Stimulated activated memory B cell treated with anti-CD40 and anti-IgM and Interleukin-4, amounts not matched to agents 10 μg/mL and 1 μg/mL and 100 μg/mL, for 72 hours (primary cell): ENCODE measurements at regions not wholly inside any gene's neighbourhood (a gene's known extent, or its start where the extent isn't known, plus 50 kb on each side); places are given as distances from the start of the nearest gene placed in this dataset.

Experiments
- ATAC-seq: fragments of 150-1000 bp; cut with Tn5 transposase; 2 replicates; pipeline ENCODE4 v1.10.0; 2021
- H3K27ac Mint-ChIP-seq: one replicate; pipeline ENCODE4 v1.8.0; 2022; ENCODE audit warnings: mild to moderate bottlenecking, mixed read lengths
- H3K27me3 Mint-ChIP-seq: one replicate; pipeline ENCODE4 v1.8.0; 2022; ENCODE audit warnings: mixed read lengths
- H3K36me3 Mint-ChIP-seq: one replicate; pipeline ENCODE4 v1.8.0; 2022; ENCODE audit warnings: mixed read lengths
- H3K4me1 Mint-ChIP-seq: one replicate; pipeline ENCODE4 v1.8.0; 2022; ENCODE audit warnings: mixed read lengths
- H3K4me3 Mint-ChIP-seq: one replicate; pipeline ENCODE4 v1.8.0; 2022; ENCODE audit warnings: mild to moderate bottlenecking, moderate library complexity, mixed read lengths
- H3K9me3 Mint-ChIP-seq: one replicate; pipeline ENCODE4 v1.8.0; 2022; ENCODE audit warnings: mixed read lengths

- H3K9me3 Mint-ChIP-seq, result no peaks in the 10 kb centered on the region
- ATAC-seq, result no peak
- H3K4me1 Mint-ChIP-seq, result peaks cover 12% of the 10 kb centered on the region
- H3K27me3 Mint-ChIP-seq, result no peaks in the 10 kb centered on the region
- no peak overlapping the region for H3K27ac Mint-ChIP-seq
- no peak overlapping the region for H3K4me3 Mint-ChIP-seq
- H3K36me3 Mint-ChIP-seq, result no peaks in the 10 kb centered on the region
Measured at GRCh38 chr22:22076361-22076760, 93.8 kb upstream of the TOP3B start.

- H3K27ac Mint-ChIP-seq, result peak overlapping the region; percentile 56
- peaks cover 8% of the 10 kb centered on the region for H3K4me1 Mint-ChIP-seq
- H3K9me3 Mint-ChIP-seq, result no peaks in the 10 kb centered on the region
- no peaks in the 10 kb centered on the region for H3K36me3 Mint-ChIP-seq
- no peak for ATAC-seq
- no peaks in the 10 kb centered on the region for H3K27me3 Mint-ChIP-seq
- H3K4me3 Mint-ChIP-seq, result no peak overlapping the region
Measured at GRCh38 chr22:22075382-22076163, 93.0 kb upstream of the TOP3B start.

DNA sequence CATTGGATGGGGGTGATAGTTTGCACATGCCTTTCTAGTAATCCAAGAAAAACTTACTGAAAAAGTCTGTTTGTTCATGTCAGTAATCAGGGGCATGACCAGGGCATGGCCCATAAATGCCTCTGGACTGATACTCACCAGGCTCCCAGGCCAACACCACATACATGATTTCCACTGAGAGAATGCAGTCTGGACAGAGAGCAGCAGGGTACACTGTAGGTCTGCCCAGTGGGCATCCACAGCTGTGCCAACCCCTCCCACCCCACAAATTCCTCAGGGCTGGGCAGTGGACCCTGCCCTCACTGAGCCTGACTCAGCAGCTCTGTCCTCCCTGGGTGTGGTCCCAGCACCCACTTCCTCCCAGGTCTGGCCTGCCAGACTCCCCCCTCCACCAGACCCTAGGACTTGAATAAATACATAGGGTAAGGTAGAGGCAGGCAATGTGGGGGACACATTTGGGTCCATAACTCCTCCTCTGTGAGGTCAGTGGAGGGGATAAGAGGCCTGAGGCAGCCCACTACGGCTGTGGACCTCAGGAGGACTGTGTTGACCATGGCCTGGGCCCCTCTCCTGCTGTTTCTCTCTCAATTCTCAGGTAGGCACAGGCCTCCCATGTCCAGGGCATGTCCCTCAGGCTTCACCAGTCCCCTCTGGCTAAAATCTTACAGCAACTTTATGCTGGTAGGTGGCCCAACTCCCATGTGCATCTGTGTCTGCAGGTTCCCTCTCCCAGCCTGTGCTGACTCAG is 92.2 kb upstream of the TOP3B start:
- no peaks in the 10 kb centered on the region for H3K27me3 Mint-ChIP-seq
- no peaks in the 10 kb centered on the region for H3K9me3 Mint-ChIP-seq

DNA sequence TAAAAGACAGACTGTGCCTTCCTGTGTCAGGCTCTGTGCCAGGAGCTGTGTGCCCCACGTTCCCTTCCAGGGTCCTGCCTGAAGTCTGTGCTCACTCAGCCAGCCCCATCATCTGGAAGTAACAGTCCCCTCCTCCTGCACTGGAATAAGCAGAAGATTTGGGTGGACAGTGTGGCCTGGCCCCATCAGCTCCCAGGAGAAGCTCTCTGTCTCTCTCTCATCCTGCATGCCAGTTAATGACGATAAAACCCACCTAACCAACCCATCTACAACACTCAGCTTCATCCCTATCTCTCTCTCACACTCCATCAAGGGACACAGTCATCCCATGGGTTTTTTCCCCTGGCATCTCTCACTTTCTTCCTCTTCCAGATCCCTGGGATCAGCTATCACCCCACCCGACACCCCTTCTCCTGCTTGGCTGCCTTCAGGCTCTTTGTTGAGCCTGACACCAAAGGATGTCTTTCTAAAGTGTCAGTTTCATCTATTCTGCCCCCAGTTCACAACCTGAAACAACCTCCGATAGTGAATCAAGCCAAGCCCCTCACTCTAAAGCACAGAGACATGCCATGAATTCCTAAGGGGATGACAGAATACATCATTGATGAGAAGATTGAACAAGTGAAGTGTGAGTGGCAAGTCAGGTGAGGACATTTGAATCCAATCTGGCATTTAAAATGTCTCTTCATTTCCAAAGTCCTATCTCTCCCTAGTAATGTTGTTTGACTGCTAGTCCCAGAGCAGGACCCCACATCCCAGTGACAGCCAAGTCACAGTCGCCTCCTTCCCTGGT is 91.4 kb upstream of the TOP3B start:
- no peaks in the 10 kb centered on the region for H3K27me3 Mint-ChIP-seq
- no peak overlapping the region for H3K27ac Mint-ChIP-seq
- no peaks in the 10 kb centered on the region for H3K9me3 Mint-ChIP-seq
- H3K4me1 Mint-ChIP-seq, result peaks cover 8% of the 10 kb centered on the region
- no peak overlapping the region for H3K4me3 Mint-ChIP-seq
- no peak for ATAC-seq
- no peaks in the 10 kb centered on the region for H3K36me3 Mint-ChIP-seq

More for the DNA sequence above, 92.2 kb upstream of the TOP3B start:
- Mint-ChIP-seq H3K4me3 (no peak overlapping the region), H3K36me3 (no peaks in the 10 kb centered on the region), H3K27ac (peak overlapping the region; percentile 56), H3K4me1 (peaks cover 8% of the 10 kb centered on the region)
- no peak for ATAC-seq

GRCh38 chr22:22072169-22072836 is 89.7 kb upstream of the TOP3B start:
- H3K4me3 Mint-ChIP-seq, result no peak overlapping the region
- no peaks in the 10 kb centered on the region for H3K27me3 Mint-ChIP-seq
- no peak overlapping the region for H3K27ac Mint-ChIP-seq
- H3K36me3 Mint-ChIP-seq, result no peaks in the 10 kb centered on the region
- H3K4me1 Mint-ChIP-seq, result peaks cover 8% of the 10 kb centered on the region
- no peaks in the 10 kb centered on the region for H3K9me3 Mint-ChIP-seq
- no peak for ATAC-seq

- Mint-ChIP-seq H3K4me1 (peaks cover 8% of the 10 kb centered on the region), H3K4me3 (no peak overlapping the region), H3K27ac (no peak overlapping the region), H3K9me3 (no peaks in the 10 kb centered on the region), H3K27me3 (no peaks in the 10 kb centered on the region), H3K36me3 (no peaks in the 10 kb centered on the region)
- ATAC-seq, result no peak
Measured at GRCh38 chr22:22071455-22071854, 88.9 kb upstream of the TOP3B start.

- H3K36me3 Mint-ChIP-seq, result no peaks in the 10 kb centered on the region
- H3K27me3 Mint-ChIP-seq, result no peaks in the 10 kb centered on the region
- H3K4me1 Mint-ChIP-seq, result peaks cover 6% of the 10 kb centered on the region
- H3K27ac Mint-ChIP-seq, result peak overlapping the region; percentile 58
- H3K9me3 Mint-ChIP-seq, result no peaks in the 10 kb centered on the region
- H3K4me3 Mint-ChIP-seq, result no peak overlapping the region
- no peak for ATAC-seq
Measured at GRCh38 chr22:22070371-22070824, 87.8 kb upstream of the TOP3B start.

GRCh38 chr22:22069450-22070370 is 87.1 kb upstream of the TOP3B start:
- Mint-ChIP-seq H3K27me3 (no peaks in the 10 kb centered on the region), H3K27ac (peak overlapping the region; percentile 58), H3K4me1 (no peaks in the 10 kb centered on the region), H3K36me3 (no peaks in the 10 kb centered on the region), H3K9me3 (no peaks in the 10 kb centered on the region), H3K4me3 (no peak overlapping the region)
- ATAC-seq, result no peak

DNA sequence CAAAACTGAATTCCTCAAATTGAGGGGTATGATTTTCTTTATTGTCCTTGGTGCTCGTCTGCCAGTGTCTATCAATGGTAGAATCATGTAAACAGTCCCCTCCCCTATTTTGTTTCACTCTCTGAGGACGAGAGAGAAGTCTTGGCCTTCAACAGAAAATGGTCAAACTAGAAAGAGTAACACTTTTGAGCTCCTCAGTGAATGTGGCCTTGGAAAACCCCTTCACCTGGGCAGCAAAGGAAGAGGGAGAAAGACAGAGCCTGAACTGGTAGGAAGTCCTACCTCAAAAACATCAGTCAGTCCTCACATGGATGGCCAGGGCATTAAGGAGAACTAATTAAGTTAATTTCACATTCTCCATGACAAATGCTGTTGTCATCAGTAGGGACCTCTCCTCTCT is 86.1 kb upstream of the TOP3B start:
- Mint-ChIP-seq H3K36me3 (no peaks in the 10 kb centered on the region), H3K27ac (peak overlapping the region; percentile 58), H3K27me3 (no peaks in the 10 kb centered on the region), H3K9me3 (no peaks in the 10 kb centered on the region), H3K4me1 (no peaks in the 10 kb centered on the region), H3K4me3 (no peak overlapping the region)
- ATAC-seq, result no peak

DNA sequence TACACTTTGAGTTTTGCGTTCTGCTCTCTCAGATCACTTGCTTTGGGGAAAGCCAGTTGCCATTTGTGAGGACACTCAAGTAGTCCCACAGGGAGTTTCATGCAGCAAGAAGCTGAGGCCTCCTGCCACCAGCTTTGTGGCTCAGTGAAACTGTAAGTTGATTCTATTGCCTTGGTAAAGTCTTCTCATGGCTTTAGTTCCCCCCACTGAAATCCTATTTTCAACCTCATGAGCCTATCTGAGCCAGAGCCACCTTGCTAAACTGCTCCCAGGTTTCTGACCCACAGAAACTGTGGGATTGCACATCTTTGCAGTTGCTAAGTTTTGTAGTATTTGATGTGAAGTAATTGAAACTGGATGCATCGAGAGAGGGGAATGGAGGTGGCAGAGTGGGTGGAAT is 85.4 kb upstream of the TOP3B start:
- ATAC-seq, result no peak
- no peaks in the 10 kb centered on the region for H3K4me1 Mint-ChIP-seq
- H3K27ac Mint-ChIP-seq, result no peak overlapping the region

DNA sequence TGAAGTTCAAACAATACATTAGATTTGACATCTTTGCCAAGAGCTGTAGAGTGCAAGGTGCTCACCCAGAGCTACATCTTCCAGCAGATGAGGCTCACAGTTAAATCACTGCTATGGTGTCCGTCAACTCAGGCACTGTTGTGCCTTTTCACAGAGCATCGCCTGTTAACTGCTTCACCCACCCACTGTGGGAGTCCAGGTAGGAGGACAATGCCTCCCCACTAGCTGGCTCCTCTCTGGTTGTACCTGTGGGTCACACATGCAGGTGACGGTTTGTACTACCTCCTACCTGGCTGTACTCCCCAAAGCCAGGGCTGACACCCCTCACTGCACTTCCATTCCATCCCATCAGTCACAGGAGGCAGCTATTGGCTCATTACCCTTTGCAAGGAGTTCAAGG is 84.6 kb upstream of the TOP3B start:
- Mint-ChIP-seq H3K27ac (no peak overlapping the region), H3K36me3 (no peaks in the 10 kb centered on the region), H3K4me3 (no peak overlapping the region), H3K27me3 (no peaks in the 10 kb centered on the region), H3K9me3 (no peaks in the 10 kb centered on the region), H3K4me1 (no peaks in the 10 kb centered on the region)
- no peak for ATAC-seq

More for the DNA sequence above, 85.4 kb upstream of the TOP3B start:
- Mint-ChIP-seq H3K4me3 (no peak overlapping the region), H3K36me3 (no peaks in the 10 kb centered on the region), H3K9me3 (no peaks in the 10 kb centered on the region), H3K27me3 (no peaks in the 10 kb centered on the region)

DNA sequence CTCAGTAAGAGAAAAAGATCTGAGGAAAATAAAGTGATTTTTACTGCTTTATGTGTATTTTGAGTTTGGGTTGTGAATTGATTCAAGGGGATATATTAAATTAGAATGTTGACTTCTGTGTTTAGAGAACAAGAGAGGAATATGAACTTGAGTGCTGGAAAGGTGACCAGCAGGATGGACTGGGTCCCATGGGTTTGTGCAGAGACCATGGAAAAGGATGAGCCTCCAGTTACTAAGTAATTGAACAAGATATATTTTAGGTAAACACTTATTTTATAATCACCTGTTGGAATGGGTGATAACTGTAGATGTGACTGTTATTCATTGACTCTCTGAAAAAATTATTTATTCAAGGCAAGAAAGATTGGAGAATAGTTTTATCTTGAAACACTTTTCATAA is 82.0 kb upstream of the TOP3B start:
- Mint-ChIP-seq H3K4me1 (peaks cover 15% of the 10 kb centered on the region), H3K27me3 (no peaks in the 10 kb centered on the region), H3K9me3 (no peaks in the 10 kb centered on the region), H3K4me3 (no peak overlapping the region), H3K27ac (no peak overlapping the region), H3K36me3 (no peaks in the 10 kb centered on the region)
- ATAC-seq, result no peak

DNA sequence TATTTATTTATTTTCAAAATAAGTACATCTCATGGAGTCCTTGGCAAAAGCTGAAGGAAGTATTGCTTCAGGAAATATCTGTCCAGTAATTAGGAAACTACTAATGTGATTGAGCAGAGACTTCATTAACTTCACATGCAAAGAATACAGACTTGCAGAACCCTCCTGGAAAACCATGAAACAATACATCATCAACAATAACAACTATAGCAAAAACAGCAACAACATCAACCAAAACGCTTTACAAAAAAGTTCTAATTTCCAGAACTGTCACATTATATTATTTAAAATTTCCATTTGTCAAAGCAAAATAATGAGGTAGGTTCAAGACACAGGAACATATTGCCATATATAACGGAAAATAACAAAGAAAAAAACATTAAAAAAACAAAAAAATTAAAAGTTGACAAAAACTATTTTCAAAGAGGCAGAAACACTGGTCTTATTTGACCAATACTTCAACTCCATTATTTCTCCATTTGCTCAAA is 79.8 kb upstream of the TOP3B start:
- H3K27ac Mint-ChIP-seq, result no peak overlapping the region

More for the DNA sequence above, 79.8 kb upstream of the TOP3B start:
- no peaks in the 10 kb centered on the region for H3K9me3 Mint-ChIP-seq
- H3K27me3 Mint-ChIP-seq, result no peaks in the 10 kb centered on the region
- H3K4me3 Mint-ChIP-seq, result no peak overlapping the region
- H3K36me3 Mint-ChIP-seq, result no peaks in the 10 kb centered on the region
- peaks cover 38% of the 10 kb centered on the region for H3K4me1 Mint-ChIP-seq
- no peak for ATAC-seq
